IMR-90 (cell line): ENCODE measurements at regions not wholly inside any gene's neighbourhood (a gene's known extent, or its start where the extent isn't known, plus 50 kb on each side); places are given as distances from the start of the nearest gene placed in this dataset.

Source experiments
- ATAC-seq: fragments of 200-7000 bp; cut with Tn5 transposase; 2 replicates; pipeline ENCODE4 v1.9.1; 2020; ENCODE audit warnings: low read depth, mild to moderate bottlenecking, moderate library complexity
- BruUV-seq: library from RNA; stranded (reverse); fragments of 400-500 nt; replicated peaks from 2 replicates; lab custom pipeline; 2021; lab: Mats Ljungman, UMichigan
- CTCF ChIA-PET: fragments of 300-600 bp; formaldehyde crosslinking; extraction: SDS; loops from one replicate; lab custom pipeline; 2021; ENCODE audit warnings: antibody characterized with exemption; lab: Yijun Ruan, JAX
- POLR2A ChIA-PET: fragments of 300-600 bp; sonication (Branson Sonifier 250); formaldehyde crosslinking; loops from one replicate; lab custom pipeline; 2022; ENCODE audit warnings: antibody characterized with exemption; ENCODE audit not compliant: unreplicated experiment; lab: Charles Lee
- DNase-seq: peaks from one replicate; pipeline ENCODE4 v3.0.0; 2013
- H2AFZ ChIP-seq: replicated peaks from 2 replicates; pipeline ENCODE3; 2013; ENCODE audit warnings: low read length, mild to moderate bottlenecking; ENCODE audit not compliant: poor library complexity
- H2AK5ac ChIP-seq: 2 replicates; pipeline ENCODE4 v1.6.1; 2013; ENCODE audit warnings: low read depth, low read length, inconsistent platforms
- H2AK9ac ChIP-seq: replicated peaks from 2 replicates; pipeline ENCODE3; 2013; ENCODE audit warnings: mild to moderate bottlenecking, low read depth, low read length, moderate library complexity; ENCODE audit not compliant: poor library complexity
- H2BK120ac ChIP-seq: 2 replicates; pipeline ENCODE4 v1.6.1; 2013; ENCODE audit warnings: low read depth, low read length, inconsistent platforms
- H2BK15ac ChIP-seq: 3 replicates; pipeline ENCODE4 v1.6.1; 2013; ENCODE audit warnings: low read depth, low read length, inconsistent platforms
- H2BK20ac ChIP-seq: 2 replicates; pipeline ENCODE4 v1.6.1; 2013; ENCODE audit warnings: low read depth, mild to moderate bottlenecking, inconsistent platforms, low read length, moderate library complexity
- H2BK5ac ChIP-seq: 2 replicates; pipeline ENCODE4 v1.6.1; 2013; ENCODE audit warnings: mild to moderate bottlenecking, low read depth, low read length, inconsistent platforms; ENCODE audit not compliant: poor library complexity, severe bottlenecking
- H3K14ac ChIP-seq: replicated peaks from 2 replicates; pipeline ENCODE4 v1.6.1; 2013; ENCODE audit warnings: low read depth, low read length, inconsistent platforms
- H3K18ac ChIP-seq: 2 replicates; pipeline ENCODE4 v1.6.1; 2013; ENCODE audit warnings: low read depth, low read length, control low read depth
- H3K23ac ChIP-seq: 2 replicates; pipeline ENCODE4 v1.6.1; 2013; ENCODE audit warnings: low read depth, low read length, inconsistent platforms
- H3K27ac ChIP-seq: 2 replicates; pipeline ENCODE4 v1.5.1; 2013; ENCODE audit warnings: mild to moderate bottlenecking, control low read depth, low read length; ENCODE audit not compliant: insufficient read depth
- H3K27me3 ChIP-seq: 2 replicates; pipeline ENCODE4 v1.6.1; 2013; ENCODE audit warnings: low read length; ENCODE audit not compliant: control insufficient read depth, insufficient read depth
- H3K36me3 ChIP-seq: 2 replicates; pipeline ENCODE4 v1.6.1; 2013; ENCODE audit warnings: low read length, mixed read lengths; ENCODE audit not compliant: control insufficient read depth, insufficient read depth
- H3K4ac ChIP-seq: 2 replicates; pipeline ENCODE4 v1.6.1; 2013; ENCODE audit warnings: low read depth, low read length, inconsistent platforms
- H3K4me1 ChIP-seq: 2 replicates; pipeline ENCODE4 v1.6.1; 2013; ENCODE audit warnings: low read length, mixed read lengths; ENCODE audit not compliant: control insufficient read depth, insufficient read depth
- H3K4me2 ChIP-seq: 2 replicates; pipeline ENCODE4 v1.6.1; 2013; ENCODE audit warnings: low read depth, mild to moderate bottlenecking, control low read depth, low read length, moderate library complexity
- H3K4me3 ChIP-seq: 2 replicates; pipeline ENCODE4 v1.5.1; 2013; ENCODE audit warnings: low read depth, mild to moderate bottlenecking, control low read depth, low read length, moderate library complexity; ENCODE audit not compliant: insufficient read depth
- H3K56ac ChIP-seq: 2 replicates; pipeline ENCODE4 v1.6.1; 2013; ENCODE audit warnings: low read length, inconsistent platforms; ENCODE audit not compliant: insufficient read depth; ENCODE audit errors: extremely low read depth
- H3K79me1 ChIP-seq, 2 experiments: 2 replicates each; pipeline ENCODE4 v1.6.1; 2013; ENCODE audit warnings: low read length in 2 of 2, inconsistent platforms in 1 of 2, low read depth in 1 of 2
- H3K9ac ChIP-seq: 2 replicates; pipeline ENCODE4 v1.6.1; 2013; ENCODE audit warnings: low read depth, low read length, control low read depth
- H3K9me1 ChIP-seq: 2 replicates; pipeline ENCODE4 v1.6.1; 2013; ENCODE audit warnings: low read length, inconsistent platforms; ENCODE audit not compliant: insufficient read depth
- H3K9me3 ChIP-seq: 2 replicates; pipeline ENCODE4 v1.6.1; 2013; ENCODE audit warnings: low read length; ENCODE audit not compliant: control insufficient read depth, insufficient read depth
- H4K20me1 ChIP-seq: 2 replicates; pipeline ENCODE4 v1.6.1; 2013; ENCODE audit warnings: low read length, inconsistent platforms; ENCODE audit not compliant: insufficient read depth
- H4K5ac ChIP-seq: 2 replicates; pipeline ENCODE4 v1.6.1; 2013; ENCODE audit warnings: mild to moderate bottlenecking, low read depth, low read length, control low read depth
- H4K8ac ChIP-seq, 2 experiments: 2 replicates each; pipeline ENCODE4 v1.6.1; 2013; ENCODE audit warnings: low read depth in 2 of 2, low read length in 2 of 2, control low read depth in 1 of 2, inconsistent platforms in 1 of 2
- H4K91ac ChIP-seq: 2 replicates; pipeline ENCODE4 v1.6.1; 2013; ENCODE audit warnings: low read depth, low read length, inconsistent platforms; ENCODE audit not compliant: insufficient read depth
- BHLHE40 ChIP-seq: fragments of 150-350 bp; IDR thresholded peaks from 2 replicates; pipeline ENCODE4 v1.6.1; 2016; ENCODE audit warnings: mild to moderate bottlenecking, low read depth, low read length
- MAFK ChIP-seq: IDR thresholded peaks from 2 replicates; pipeline ENCODE4 v1.6.1; 2012; ENCODE audit warnings: low read depth, low read length, improper control_type of control experiment
- RCOR1 ChIP-seq: IDR thresholded peaks from 2 replicates; pipeline ENCODE4 v1.6.1; 2012; ENCODE audit warnings: mild to moderate bottlenecking, low read length, improper control_type of control experiment; ENCODE audit not compliant: insufficient replicate concordance
- USF2 ChIP-seq: fragments of 150-350 bp; IDR thresholded peaks from 2 replicates; pipeline ENCODE4 v1.6.1; 2017; ENCODE audit warnings: mild to moderate bottlenecking, antibody characterized with exemption, low read length, low read depth
- WGBS, 2 experiments: methylation state at CpG; one replicate each; pipeline versions ENCODE4 v1.1.5 to v1.1.7; 2013; ENCODE audit warnings: missing lambda C conversion rate in 2 of 2; ENCODE audit not compliant: insufficient read length in 1 of 2; ENCODE audit errors: extremely low coverage in 2 of 2; 5-methylcytosine and 5-hydroxymethylcytosine counted together
- dilution Hi-C: fragments of 300-500 bp; cut with HindIII; formaldehyde crosslinking; loops from one replicate; pipeline ENCODE4 v1.14.3; 2018; ENCODE audit warnings: low sequenced_read_pairs; ENCODE audit not compliant: unreplicated experiment
- in situ Hi-C: fragments of 300-500 bp; cut with MboI; formaldehyde crosslinking; loops from 3 replicates; pipeline ENCODE4 v1.14.3; 2019; ENCODE audit warnings: low sequenced_read_pairs, inconsistent platforms, mixed read lengths
- intact Hi-C: fragments of 100-400 bp; cut with micrococcal nuclease; formaldehyde crosslinking; loops from 2 replicates; pipeline ENCODE4 v1.10.0; 2022

GRCh38 chr2:235149240-235149659 is 197.4 kb downstream of the SH3BP4 start:
- intact Hi-C loops (no loop called here), in situ Hi-C loops (loop anchor here (5.0 kb wide), 1 partner anchor 433 kb away; no protein-coding TSS in a partner anchor), dilution Hi-C loops (loop anchor here (25.0 kb wide), 1 partner anchor 588 kb away; no protein-coding TSS in a partner anchor)
- Histone ChIP-seq H2BK20ac (no peak overlapping the region), H3K9me1 (no peaks in the 10 kb centered on the region), H3K4me3 (no peak overlapping the region), H4K8ac (no peak overlapping the region), H3K18ac (no peak overlapping the region), H2BK15ac (no peak overlapping the region), H3K9me3 (no peaks in the 10 kb centered on the region), H3K4me2 (no peak overlapping the region), H3K27me3 (peaks cover 57% of the 10 kb centered on the region), H3K9ac (no peak overlapping the region), H3K4me1 (no peaks in the 10 kb centered on the region), H3K14ac (no peak overlapping the region), H2AK5ac (no peak overlapping the region), H2AK9ac (no peak overlapping the region), H4K5ac (no peak overlapping the region), H3K23ac (no peak overlapping the region), H4K20me1 (no peaks in the 10 kb centered on the region), H3K56ac (no peak overlapping the region), H3K79me1 (no peaks in the 10 kb centered on the region), H3K27ac (no peak overlapping the region), H2AFZ (no peak overlapping the region), H3K36me3 (no peaks in the 10 kb centered on the region), H2BK5ac (no peak overlapping the region), H4K91ac (no peak overlapping the region), H2BK120ac (no peak overlapping the region), H3K4ac (no peak overlapping the region)
- no peak for TF ChIP-seq MAFK
- TF ChIP-seq BHLHE40 = no peak
- TF ChIP-seq RCOR1 = no peak
- no peak for TF ChIP-seq USF2
- ChIA-PET POLR2A (interaction anchor here (0.7 kb wide), 1 partner anchor 466 kb away, joined by 3 read pairs; no protein-coding TSS in a partner anchor), CTCF (no interaction called here)
- WGBS, 2 experiments = no CpG with 5 or more reads among the region's 4 CpGs
- DNase-seq = no peak
- no TSS peak for BruUV-seq
- ATAC-seq = no peak
